HCT116 (cell line): ENCODE measurements at regions not wholly inside any gene's neighbourhood (a gene's known extent, or its start where the extent isn't known, plus 50 kb on each side); places are given as distances from the start of the nearest gene placed in this dataset.

Experiments
- CEBPB ChIP-seq: IDR thresholded peaks from 2 replicates; pipeline ENCODE4 v1.6.1; 2012; ENCODE audit warnings: low read depth
- EGR1 ChIP-seq: IDR thresholded peaks from 2 replicates; pipeline ENCODE4 v1.6.1; 2012; ENCODE audit warnings: low read depth
- EZH2 ChIP-seq: fragments of 200-600 bp; sonication (generic); IDR thresholded peaks from 2 replicates; pipeline ENCODE4 v1.6.1; 2017; ENCODE audit warnings: antibody characterized with exemption, mixed run types
- EZH2phosphoT487 ChIP-seq: fragments of 200-600 bp; IDR thresholded peaks from 2 replicates; pipeline ENCODE4 v1.6.1; 2018; ENCODE audit warnings: antibody characterized with exemption, borderline replicate concordance
- JUND ChIP-seq: IDR thresholded peaks from 2 replicates; pipeline ENCODE4 v1.6.1; 2012
- POLR2A ChIP-seq: IDR thresholded peaks from 2 replicates; pipeline ENCODE4 v1.7.0; 2011; ENCODE audit warnings: borderline replicate concordance; ENCODE audit not compliant: insufficient read depth, insufficient read length; ENCODE audit errors: extremely low read depth
- POLR2AphosphoS5 ChIP-seq: IDR thresholded peaks from 2 replicates; pipeline ENCODE4 v1.6.1; 2011; ENCODE audit warnings: mild to moderate bottlenecking, low read depth, low read length, moderate library complexity
- RAD21 ChIP-seq: IDR thresholded peaks from 2 replicates; pipeline ENCODE4 v1.6.1; 2012; ENCODE audit warnings: low read depth, mild to moderate bottlenecking
- SP1 ChIP-seq: IDR thresholded peaks from 2 replicates; pipeline ENCODE4 v1.6.1; 2012; ENCODE audit warnings: low read depth
- SRF ChIP-seq: IDR thresholded peaks from 2 replicates; pipeline ENCODE4 v1.6.1; 2012; ENCODE audit warnings: low read depth
- ZNF274 ChIP-seq: fragments of 200-500 bp; sonication (Bioruptor generic); IDR thresholded peaks from 2 replicates; pipeline ENCODE4 v1.6.1; 2014; ENCODE audit warnings: mild to moderate bottlenecking, low read depth, low read length, inconsistent platforms
- TF ChIP-seq, protein P1 (sequence below), 3 experiments: fragments of 200-600 bp in 1 of 3; sonication (generic) in 1 of 3; IDR thresholded peaks in 2 of 3; conservative IDR thresholded peaks in 1 of 3; 2 replicates each; pipeline ENCODE4 v1.5.1; 2012 to 2017; ENCODE audit warnings: low read depth in 2 of 3, low read length in 2 of 3, antibody characterized with exemption in 1 of 3, borderline replicate concordance in 1 of 3, control low read depth in 1 of 3, mild to moderate bottlenecking in 1 of 3, mixed read lengths in 1 of 3, mixed run types in 1 of 3, moderate library complexity in 1 of 3; ENCODE audit not compliant: insufficient read depth in 1 of 3
- TF ChIP-seq, protein P2 (sequence below): IDR thresholded peaks from 2 replicates; pipeline ENCODE4 v1.6.1; 2012
- TF ChIP-seq, protein P3 (sequence below): IDR thresholded peaks from 2 replicates; pipeline ENCODE4 v1.6.1; 2012; ENCODE audit warnings: low read depth

DNA sequence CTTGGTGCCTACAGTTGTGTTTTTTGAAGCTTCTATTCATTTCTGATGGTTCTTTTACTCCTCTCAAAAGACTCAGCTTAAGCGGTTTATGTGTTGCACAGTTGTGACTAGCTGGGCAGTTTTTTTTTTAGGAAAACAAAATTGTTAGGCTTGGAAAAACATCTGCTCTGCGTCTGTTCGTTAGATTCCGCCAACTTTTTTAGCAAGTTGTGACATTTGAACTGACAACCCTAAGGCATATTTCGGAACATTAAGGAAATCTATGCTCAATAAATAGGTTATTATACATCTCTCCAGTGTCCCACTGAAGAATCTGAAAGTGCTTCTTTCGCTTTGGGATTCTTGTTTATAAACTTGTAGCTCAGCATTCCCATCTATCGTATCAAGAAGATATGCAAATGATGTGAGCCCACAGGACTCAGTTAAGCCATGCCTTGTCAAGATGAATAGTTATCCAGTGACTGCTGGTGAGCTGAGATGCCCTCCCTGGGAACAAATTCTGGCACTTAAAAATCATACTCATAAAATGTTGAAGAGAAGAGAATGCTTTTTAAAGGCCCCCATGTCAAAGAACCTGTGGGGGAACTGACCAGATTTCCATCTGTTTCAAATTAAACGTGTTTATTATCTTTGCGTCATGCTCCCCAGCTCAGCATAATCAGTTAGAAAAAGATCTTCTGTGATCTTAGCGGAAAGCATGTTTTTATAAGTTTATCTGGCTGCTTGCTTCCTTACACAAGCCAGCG lies 109.0 kb upstream of the FAM20A start:
- TF ChIP-seq, protein P1, sequence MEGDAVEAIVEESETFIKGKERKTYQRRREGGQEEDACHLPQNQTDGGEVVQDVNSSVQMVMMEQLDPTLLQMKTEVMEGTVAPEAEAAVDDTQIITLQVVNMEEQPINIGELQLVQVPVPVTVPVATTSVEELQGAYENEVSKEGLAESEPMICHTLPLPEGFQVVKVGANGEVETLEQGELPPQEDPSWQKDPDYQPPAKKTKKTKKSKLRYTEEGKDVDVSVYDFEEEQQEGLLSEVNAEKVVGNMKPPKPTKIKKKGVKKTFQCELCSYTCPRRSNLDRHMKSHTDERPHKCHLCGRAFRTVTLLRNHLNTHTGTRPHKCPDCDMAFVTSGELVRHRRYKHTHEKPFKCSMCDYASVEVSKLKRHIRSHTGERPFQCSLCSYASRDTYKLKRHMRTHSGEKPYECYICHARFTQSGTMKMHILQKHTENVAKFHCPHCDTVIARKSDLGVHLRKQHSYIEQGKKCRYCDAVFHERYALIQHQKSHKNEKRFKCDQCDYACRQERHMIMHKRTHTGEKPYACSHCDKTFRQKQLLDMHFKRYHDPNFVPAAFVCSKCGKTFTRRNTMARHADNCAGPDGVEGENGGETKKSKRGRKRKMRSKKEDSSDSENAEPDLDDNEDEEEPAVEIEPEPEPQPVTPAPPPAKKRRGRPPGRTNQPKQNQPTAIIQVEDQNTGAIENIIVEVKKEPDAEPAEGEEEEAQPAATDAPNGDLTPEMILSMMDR (IDR thresholded peaks at IDR 0.05 in 2 of 3, conservative IDR thresholded peaks at IDR 0.05 in 1 of 3; ENCODE audit: borderline replicate concordance in 1 of 3, insufficient read depth in 1 of 3, low read depth in 2 of 3, low read length in 2 of 3), result no peak
- TF ChIP-seq, protein P2, sequence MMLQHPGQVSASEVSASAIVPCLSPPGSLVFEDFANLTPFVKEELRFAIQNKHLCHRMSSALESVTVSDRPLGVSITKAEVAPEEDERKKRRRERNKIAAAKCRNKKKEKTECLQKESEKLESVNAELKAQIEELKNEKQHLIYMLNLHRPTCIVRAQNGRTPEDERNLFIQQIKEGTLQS, result no peak
- TF ChIP-seq EGR1, result no peak
- TF ChIP-seq SP1, result no peak
- TF ChIP-seq POLR2AphosphoS5, result no peak
- no peak for TF ChIP-seq POLR2A
- TF ChIP-seq, protein P3, sequence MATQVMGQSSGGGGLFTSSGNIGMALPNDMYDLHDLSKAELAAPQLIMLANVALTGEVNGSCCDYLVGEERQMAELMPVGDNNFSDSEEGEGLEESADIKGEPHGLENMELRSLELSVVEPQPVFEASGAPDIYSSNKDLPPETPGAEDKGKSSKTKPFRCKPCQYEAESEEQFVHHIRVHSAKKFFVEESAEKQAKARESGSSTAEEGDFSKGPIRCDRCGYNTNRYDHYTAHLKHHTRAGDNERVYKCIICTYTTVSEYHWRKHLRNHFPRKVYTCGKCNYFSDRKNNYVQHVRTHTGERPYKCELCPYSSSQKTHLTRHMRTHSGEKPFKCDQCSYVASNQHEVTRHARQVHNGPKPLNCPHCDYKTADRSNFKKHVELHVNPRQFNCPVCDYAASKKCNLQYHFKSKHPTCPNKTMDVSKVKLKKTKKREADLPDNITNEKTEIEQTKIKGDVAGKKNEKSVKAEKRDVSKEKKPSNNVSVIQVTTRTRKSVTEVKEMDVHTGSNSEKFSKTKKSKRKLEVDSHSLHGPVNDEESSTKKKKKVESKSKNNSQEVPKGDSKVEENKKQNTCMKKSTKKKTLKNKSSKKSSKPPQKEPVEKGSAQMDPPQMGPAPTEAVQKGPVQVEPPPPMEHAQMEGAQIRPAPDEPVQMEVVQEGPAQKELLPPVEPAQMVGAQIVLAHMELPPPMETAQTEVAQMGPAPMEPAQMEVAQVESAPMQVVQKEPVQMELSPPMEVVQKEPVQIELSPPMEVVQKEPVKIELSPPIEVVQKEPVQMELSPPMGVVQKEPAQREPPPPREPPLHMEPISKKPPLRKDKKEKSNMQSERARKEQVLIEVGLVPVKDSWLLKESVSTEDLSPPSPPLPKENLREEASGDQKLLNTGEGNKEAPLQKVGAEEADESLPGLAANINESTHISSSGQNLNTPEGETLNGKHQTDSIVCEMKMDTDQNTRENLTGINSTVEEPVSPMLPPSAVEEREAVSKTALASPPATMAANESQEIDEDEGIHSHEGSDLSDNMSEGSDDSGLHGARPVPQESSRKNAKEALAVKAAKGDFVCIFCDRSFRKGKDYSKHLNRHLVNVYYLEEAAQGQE, result no peak
- TF ChIP-seq EZH2phosphoT487, result no peak
- no peak for TF ChIP-seq EZH2
- TF ChIP-seq CEBPB, result no peak
- no peak for TF ChIP-seq RAD21
- TF ChIP-seq ZNF274, result no peak
- no peak for TF ChIP-seq JUND
- no peak for TF ChIP-seq SRF
